ENCODE measurements at regions not wholly inside any gene's neighbourhood (a gene's known extent, or its start where the extent isn't known, plus 50 kb on each side); places are given as distances from the start of the nearest gene placed in this dataset.

GRCh38 chr2:5824126-5824525, 131.9 kb downstream of the SOX11 start:
- no peak for TF ChIP-seq POLR2AphosphoS5 (IDR thresholded peaks at IDR 0.05; ENCODE audit: low read depth, low read length)
- no peak for TF ChIP-seq CTCF (IDR thresholded peaks at IDR 0.05)
- no peak for TF ChIP-seq SIN3A (IDR thresholded peaks at IDR 0.05; ENCODE audit: borderline replicate concordance, insufficient read depth, low read depth, low read length)
- TF ChIP-seq REST (IDR thresholded peaks at IDR 0.05; ENCODE audit: insufficient read depth in 1 of 2, low read depth in 2 of 2, low read length in 1 of 2), result no peak
- TF ChIP-seq TCF7L2 (IDR thresholded peaks at IDR 0.05; ENCODE audit: low read depth, low read length), result no peak
